ENCODE measurements at regions not wholly inside any gene's neighbourhood (a gene's known extent, or its start where the extent isn't known, plus 50 kb on each side); places are given as distances from the start of the nearest gene placed in this dataset.

GRCh38 chr12:85550924-85551323 is 270.9 kb downstream of the ALX1 start:
- Histone ChIP-seq H3K4me1 (ENCODE audit: control insufficient read depth, insufficient read depth, low read length, poor library complexity, severe bottlenecking) (no peaks in the 10 kb centered on the region), H3K9me3 (ENCODE audit: control insufficient read depth, low read length) (no peaks in the 10 kb centered on the region), H3K36me3 (ENCODE audit: control insufficient read depth, insufficient read depth, low read length) (no peaks in the 10 kb centered on the region), H3K4me3 (ENCODE audit: extremely low read depth, insufficient read depth, low read length, poor library complexity, severe bottlenecking) (no peak overlapping the region), H3K27ac (ENCODE audit: low read depth, low read length, severe bottlenecking) (no peak overlapping the region)
- 65 to 83% methylated on average over 1 of the region's 2 CpGs for WGBS, 2 experiments (ENCODE audit: insufficient coverage in 2 of 2)

GRCh38 chr12:85552461-85552860 is 272.4 kb downstream of the ALX1 start:
- no peaks in the 10 kb centered on the region for H3K9me3 ChIP-seq (ENCODE audit: control insufficient read depth, low read length)
- no peak overlapping the region for H3K4me3 ChIP-seq (ENCODE audit: extremely low read depth, insufficient read depth, low read length, poor library complexity, severe bottlenecking)
- no peaks in the 10 kb centered on the region for H3K36me3 ChIP-seq (ENCODE audit: control insufficient read depth, insufficient read depth, low read length)
- 100% methylated on average over 1 of the region's 3 CpGs; no CpG with 5 or more reads in 1 of the 2 experiments for WGBS, 2 experiments (ENCODE audit: insufficient coverage in 2 of 2)
- H3K4me1 ChIP-seq (ENCODE audit: control insufficient read depth, insufficient read depth, low read length, poor library complexity, severe bottlenecking): no peaks in the 10 kb centered on the region
- H3K27ac ChIP-seq (ENCODE audit: low read depth, low read length, severe bottlenecking): no peak overlapping the region

DNA sequence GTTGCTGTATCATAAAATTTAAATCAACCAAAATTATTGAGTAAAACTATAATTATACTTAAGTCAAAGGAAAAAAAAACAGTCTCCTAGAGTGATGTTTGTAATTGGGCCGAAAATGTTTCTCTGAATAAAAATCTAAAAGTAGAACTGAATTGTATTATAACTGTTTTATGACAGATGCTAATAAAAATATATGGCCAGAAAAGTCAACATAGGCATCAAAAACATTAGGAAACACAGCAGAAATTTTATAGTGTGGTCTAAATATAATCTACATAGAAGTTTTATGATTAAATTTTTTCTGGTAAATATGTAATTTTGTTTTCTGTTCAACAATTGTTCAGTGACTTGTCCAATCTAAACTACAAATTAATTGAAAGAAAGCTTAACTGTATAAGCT is 277.8 kb downstream of the ALX1 start:
- H3K4me1 ChIP-seq (ENCODE audit: control insufficient read depth, insufficient read depth, low read length, poor library complexity, severe bottlenecking): no peaks in the 10 kb centered on the region
- WGBS, 2 experiments (ENCODE audit: insufficient coverage in 2 of 2): no CpG with 5 or more reads among the region's 1 CpG
- no peak overlapping the region for H3K27ac ChIP-seq (ENCODE audit: low read depth, low read length, severe bottlenecking)
- H3K9me3 ChIP-seq (ENCODE audit: control insufficient read depth, low read length): no peaks in the 10 kb centered on the region
- H3K36me3 ChIP-seq (ENCODE audit: control insufficient read depth, insufficient read depth, low read length): no peaks in the 10 kb centered on the region
- H3K4me3 ChIP-seq (ENCODE audit: extremely low read depth, insufficient read depth, low read length, poor library complexity, severe bottlenecking): no peak overlapping the region

DNA sequence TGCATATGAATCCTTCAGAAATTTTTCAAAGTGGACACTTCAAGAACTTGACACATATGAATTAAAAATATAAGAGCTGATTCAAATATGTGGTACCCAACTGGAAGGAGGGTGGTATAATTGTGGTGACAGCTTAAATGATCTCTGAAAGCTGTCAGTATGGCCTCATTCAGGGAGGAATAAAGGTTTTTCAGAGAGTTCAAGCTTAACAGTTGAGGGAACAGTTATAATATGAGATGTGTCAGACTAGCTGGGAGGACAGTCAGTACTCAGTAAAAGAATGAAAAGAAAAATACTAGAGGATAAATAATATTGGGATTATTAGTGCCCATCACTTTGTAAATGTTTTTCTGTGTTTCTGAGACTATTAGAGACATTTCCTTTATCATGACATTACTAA is 277.5 kb downstream of the RASSF9 start:
- Histone ChIP-seq H3K4me3 (ENCODE audit: extremely low read depth, insufficient read depth, low read length, poor library complexity, severe bottlenecking) (no peak overlapping the region), H3K36me3 (ENCODE audit: control insufficient read depth, insufficient read depth, low read length) (no peaks in the 10 kb centered on the region), H3K4me1 (ENCODE audit: control insufficient read depth, insufficient read depth, low read length, poor library complexity, severe bottlenecking) (no peaks in the 10 kb centered on the region), H3K27ac (ENCODE audit: low read depth, low read length, severe bottlenecking) (no peak overlapping the region), H3K9me3 (ENCODE audit: control insufficient read depth, low read length) (no peaks in the 10 kb centered on the region)

- H3K36me3 ChIP-seq (ENCODE audit: control insufficient read depth, insufficient read depth, low read length): no peaks in the 10 kb centered on the region
- H3K4me3 ChIP-seq (ENCODE audit: extremely low read depth, insufficient read depth, low read length, poor library complexity, severe bottlenecking): no peak overlapping the region
- H3K4me1 ChIP-seq (ENCODE audit: control insufficient read depth, insufficient read depth, low read length, poor library complexity, severe bottlenecking): no peaks in the 10 kb centered on the region
- WGBS, 2 experiments (ENCODE audit: insufficient coverage in 2 of 2): no CpG with 5 or more reads among the region's 2 CpGs
- H3K27ac ChIP-seq (ENCODE audit: low read depth, low read length, severe bottlenecking): no peak overlapping the region
- H3K9me3 ChIP-seq (ENCODE audit: control insufficient read depth, low read length): no peaks in the 10 kb centered on the region
Observed at GRCh38 chr12:85559127-85559526, 277.1 kb downstream of the RASSF9 start.

DNA sequence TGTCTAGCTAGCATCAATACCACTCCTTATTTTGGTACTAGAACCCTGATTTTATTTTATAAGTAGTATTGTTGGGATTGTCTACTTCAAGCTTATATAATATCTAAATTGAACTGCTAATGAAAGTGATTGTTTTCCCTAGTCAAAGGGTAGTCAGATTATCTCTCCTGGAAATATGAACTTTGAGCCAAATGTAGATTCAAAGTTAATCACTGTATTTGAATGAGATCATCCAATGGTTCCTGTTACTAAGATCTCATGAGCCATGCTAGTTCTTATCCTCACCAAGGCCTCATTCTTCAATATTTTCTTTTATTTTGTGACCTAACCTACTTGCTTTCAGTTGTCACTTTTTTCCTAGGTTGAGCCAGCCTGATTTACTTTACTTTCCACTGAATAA is 276.7 kb downstream of the RASSF9 start:
- Histone ChIP-seq H3K4me3 (ENCODE audit: extremely low read depth, insufficient read depth, low read length, poor library complexity, severe bottlenecking) (no peak overlapping the region), H3K27ac (ENCODE audit: low read depth, low read length, severe bottlenecking) (no peak overlapping the region), H3K36me3 (ENCODE audit: control insufficient read depth, insufficient read depth, low read length) (no peaks in the 10 kb centered on the region)

GRCh38 chr12:85562765-85563164 is 273.4 kb downstream of the RASSF9 start:
- Histone ChIP-seq H3K9me3 (ENCODE audit: control insufficient read depth, low read length) (no peaks in the 10 kb centered on the region), H3K36me3 (ENCODE audit: control insufficient read depth, insufficient read depth, low read length) (no peaks in the 10 kb centered on the region), H3K4me3 (ENCODE audit: extremely low read depth, insufficient read depth, low read length, poor library complexity, severe bottlenecking) (no peak overlapping the region), H3K4me1 (ENCODE audit: control insufficient read depth, insufficient read depth, low read length, poor library complexity, severe bottlenecking) (no peaks in the 10 kb centered on the region), H3K27ac (ENCODE audit: low read depth, low read length, severe bottlenecking) (no peak overlapping the region)
- WGBS, 2 experiments (ENCODE audit: insufficient coverage in 2 of 2): 100% methylated on average over 1 of the region's 2 CpGs; no CpG with 5 or more reads in 1 of the 2 experiments

More for the DNA sequence above, 276.7 kb downstream of the RASSF9 start:
- Histone ChIP-seq H3K9me3 (ENCODE audit: control insufficient read depth, low read length) (no peaks in the 10 kb centered on the region), H3K4me1 (ENCODE audit: control insufficient read depth, insufficient read depth, low read length, poor library complexity, severe bottlenecking) (no peaks in the 10 kb centered on the region)

DNA sequence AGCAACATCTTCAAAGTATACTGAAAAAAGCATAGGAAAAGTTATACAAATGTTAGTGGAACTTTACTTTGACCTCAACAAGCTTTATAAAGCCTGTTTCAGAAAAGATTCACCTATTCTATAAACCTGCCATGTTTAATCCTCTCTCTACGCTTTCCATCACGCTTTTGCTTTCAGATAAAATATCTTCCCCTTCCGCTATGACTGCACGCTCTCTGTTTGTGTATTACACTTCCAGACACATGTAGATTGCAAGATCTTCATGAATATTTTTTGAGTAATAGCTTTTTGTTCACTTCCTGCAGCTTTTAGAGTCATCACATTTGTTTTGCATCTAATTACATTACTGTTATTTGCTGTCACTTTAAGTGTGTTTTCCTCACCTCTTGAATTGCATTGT is 271.4 kb downstream of the RASSF9 start:
- Histone ChIP-seq H3K4me3 (ENCODE audit: extremely low read depth, insufficient read depth, low read length, poor library complexity, severe bottlenecking) (no peak overlapping the region), H3K36me3 (ENCODE audit: control insufficient read depth, insufficient read depth, low read length) (no peaks in the 10 kb centered on the region), H3K27ac (ENCODE audit: low read depth, low read length, severe bottlenecking) (no peak overlapping the region), H3K9me3 (ENCODE audit: control insufficient read depth, low read length) (no peaks in the 10 kb centered on the region), H3K4me1 (ENCODE audit: control insufficient read depth, insufficient read depth, low read length, poor library complexity, severe bottlenecking) (no peaks in the 10 kb centered on the region)
- WGBS, 2 experiments (ENCODE audit: insufficient coverage in 2 of 2): 100% methylated on average over 2 to 3 of the region's 4 CpGs

DNA sequence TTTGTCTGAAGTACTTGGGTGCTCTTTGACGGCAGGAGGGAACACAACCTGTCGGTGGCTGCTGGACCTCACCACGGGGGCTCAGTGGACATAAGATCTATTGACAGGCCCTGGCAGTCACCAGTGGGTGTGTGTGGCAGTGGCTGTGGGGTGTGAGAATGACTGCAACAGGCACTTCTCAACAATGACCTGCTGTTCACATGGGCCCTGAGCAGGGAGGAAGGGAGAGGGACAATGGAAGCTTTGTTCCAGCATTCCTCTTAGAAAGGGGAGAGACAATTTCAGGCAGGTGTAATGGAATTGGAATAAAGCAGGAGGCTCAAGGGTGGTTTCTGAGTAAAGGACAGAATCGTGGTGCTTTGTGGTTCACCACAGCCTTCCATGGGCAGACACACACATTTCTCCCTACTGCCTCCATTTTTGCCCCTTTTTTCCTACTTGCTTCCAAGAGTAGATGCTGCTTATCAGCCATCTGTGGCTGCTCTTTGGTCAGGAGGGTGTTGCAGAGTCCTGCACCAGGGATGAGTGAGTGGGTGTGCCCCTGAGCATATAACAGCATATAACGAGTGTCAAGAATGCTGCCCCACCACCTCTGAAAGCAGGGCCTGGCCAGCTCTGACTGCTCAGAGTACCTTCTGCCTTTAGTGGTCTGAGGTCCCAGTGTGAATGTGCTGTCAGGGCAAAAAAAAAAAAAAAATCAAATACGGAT is 267.7 kb downstream of the RASSF9 start:
- Histone ChIP-seq H3K4me3 (ENCODE audit: extremely low read depth, insufficient read depth, low read length, poor library complexity, severe bottlenecking) (no peak overlapping the region), H3K9me3 (ENCODE audit: control insufficient read depth, low read length) (no peaks in the 10 kb centered on the region), H3K27ac (ENCODE audit: low read depth, low read length, severe bottlenecking) (no peak overlapping the region), H3K4me1 (ENCODE audit: control insufficient read depth, insufficient read depth, low read length, poor library complexity, severe bottlenecking) (no peaks in the 10 kb centered on the region), H3K36me3 (ENCODE audit: control insufficient read depth, insufficient read depth, low read length) (no peaks in the 10 kb centered on the region)
- WGBS, 2 experiments (ENCODE audit: insufficient coverage in 2 of 2): 92 to 96% methylated on average over 4 of the region's 6 CpGs

- Histone ChIP-seq H3K36me3 (ENCODE audit: control insufficient read depth, insufficient read depth, low read length) (no peaks in the 10 kb centered on the region), H3K4me3 (ENCODE audit: extremely low read depth, insufficient read depth, low read length, poor library complexity, severe bottlenecking) (no peak overlapping the region), H3K27ac (ENCODE audit: low read depth, low read length, severe bottlenecking) (no peak overlapping the region), H3K4me1 (ENCODE audit: control insufficient read depth, insufficient read depth, low read length, poor library complexity, severe bottlenecking) (no peaks in the 10 kb centered on the region), H3K9me3 (ENCODE audit: control insufficient read depth, low read length) (no peaks in the 10 kb centered on the region)
- WGBS, 2 experiments (ENCODE audit: insufficient coverage in 2 of 2): 100% methylated on average over 1 of the region's 3 CpGs; no CpG with 5 or more reads in 1 of the 2 experiments
Observed at GRCh38 chr12:85569261-85569660, 266.9 kb downstream of the RASSF9 start.

GRCh38 chr12:85572956-85573355 is 263.3 kb downstream of the RASSF9 start:
- Histone ChIP-seq H3K4me3 (ENCODE audit: extremely low read depth, insufficient read depth, low read length, poor library complexity, severe bottlenecking) (no peak overlapping the region), H3K27ac (ENCODE audit: low read depth, low read length, severe bottlenecking) (no peak overlapping the region), H3K36me3 (ENCODE audit: control insufficient read depth, insufficient read depth, low read length) (no peaks in the 10 kb centered on the region), H3K9me3 (ENCODE audit: control insufficient read depth, low read length) (no peaks in the 10 kb centered on the region), H3K4me1 (ENCODE audit: control insufficient read depth, insufficient read depth, low read length, poor library complexity, severe bottlenecking) (no peaks in the 10 kb centered on the region)
- no CpG with 5 or more reads among the region's 1 CpG for WGBS, 2 experiments (ENCODE audit: insufficient coverage in 2 of 2)

Measured in mesodermal cell (in vitro differentiated cells).